Endodermal cell (in vitro differentiated cells): ENCODE measurements at regions not wholly inside any gene's neighbourhood (a gene's known extent, or its start where the extent isn't known, plus 50 kb on each side); places are given as distances from the start of the nearest gene placed in this dataset.
"Not testable (repeated sequence)": the region's sequence is repeated elsewhere in the genome, so short reads cannot be mapped to it uniquely, and the experiment has no call there.

Experiments
- DNase-seq: peaks from one replicate; pipeline ENCODE4 v3.0.0-alpha.2; 2017
- H3K27ac ChIP-seq: 2 replicates; pipeline ENCODE4 v1.5.1; 2013; ENCODE audit warnings: mild to moderate bottlenecking, low read depth, low read length, moderate library complexity
- H3K27me3 ChIP-seq: 2 replicates; pipeline ENCODE4 v1.6.1; 2013; ENCODE audit warnings: mild to moderate bottlenecking, low read length, moderate library complexity; ENCODE audit not compliant: insufficient read depth, control insufficient read depth, poor library complexity, severe bottlenecking
- H3K36me3 ChIP-seq: 2 replicates; pipeline ENCODE4 v1.7.0; 2013; ENCODE audit warnings: mild to moderate bottlenecking, low read length, moderate library complexity; ENCODE audit not compliant: control insufficient read depth, insufficient read depth
- H3K4me1 ChIP-seq: one replicate; pipeline ENCODE4 v1.7.0; 2013; ENCODE audit warnings: low read length; ENCODE audit not compliant: control insufficient read depth, insufficient read depth
- H3K4me3 ChIP-seq: 2 replicates; pipeline ENCODE4 v1.5.1; 2013; ENCODE audit warnings: mild to moderate bottlenecking, low read length, moderate library complexity
- H3K9ac ChIP-seq: 2 replicates; pipeline ENCODE4 v1.6.1; 2013; ENCODE audit warnings: mild to moderate bottlenecking, low read length, moderate library complexity; ENCODE audit not compliant: poor library complexity, severe bottlenecking; ENCODE audit errors: extremely low read depth
- H3K9me3 ChIP-seq: 2 replicates; pipeline ENCODE4 v1.6.1; 2013; ENCODE audit warnings: mild to moderate bottlenecking, low read length, moderate library complexity; ENCODE audit not compliant: control insufficient read depth
- H3K27ac Mint-ChIP-seq: 2 replicates; pipeline ENCODE4 v1.8.0; 2020; ENCODE audit warnings: mixed read lengths
- H3K27me3 Mint-ChIP-seq: 2 replicates; pipeline ENCODE4 v1.8.0; 2021; ENCODE audit warnings: mild to moderate bottlenecking, mixed read lengths; ENCODE audit not compliant: insufficient read depth
- H3K36me3 Mint-ChIP-seq: 2 replicates; pipeline ENCODE4 v1.8.0; 2020; ENCODE audit warnings: low read depth, mixed read lengths
- H3K4me1 Mint-ChIP-seq: 2 replicates; pipeline ENCODE4 v1.8.0; 2020; ENCODE audit warnings: mixed read lengths
- H3K4me3 Mint-ChIP-seq: 2 replicates; pipeline ENCODE4 v1.8.0; 2020; ENCODE audit warnings: mild to moderate bottlenecking, moderate library complexity, mixed read lengths
- H3K9me3 Mint-ChIP-seq: 2 replicates; pipeline ENCODE4 v1.8.0; 2020; ENCODE audit warnings: mild to moderate bottlenecking, mixed read lengths
- CTCF ChIP-seq: fragments of 200-600 bp; sonication (generic); conservative IDR thresholded peaks from 2 replicates; pipeline ENCODE4 v1.5.0; 2021; ENCODE audit warnings: antibody characterized with exemption, mild to moderate bottlenecking
- WGBS, 2 experiments: methylation state at CpG; one replicate each; pipeline versions ENCODE4 v1.1.5 to v1.1.7; 2013; ENCODE audit warnings: missing lambda C conversion rate in 2 of 2, mixed read lengths in 1 of 2; ENCODE audit not compliant: insufficient coverage in 1 of 2, insufficient read length in 1 of 2; 5-methylcytosine and 5-hydroxymethylcytosine counted together

GRCh38 chr5:92017776-92018175, 634.7 kb upstream of the ARRDC3 start:
- no peak overlapping the region for H3K4me3 Mint-ChIP-seq
- no peak overlapping the region for H3K27ac ChIP-seq
- no peaks in the 10 kb centered on the region for H3K36me3 ChIP-seq
- H3K4me3 ChIP-seq, result no peak overlapping the region
- DNase-seq, result no peak
- H3K4me1 Mint-ChIP-seq, result no peaks in the 10 kb centered on the region
- peaks cover 3% of the 10 kb centered on the region for H3K9me3 Mint-ChIP-seq
- H3K27me3 Mint-ChIP-seq, result no peaks in the 10 kb centered on the region
- no peak overlapping the region for H3K9ac ChIP-seq
- no peak overlapping the region for H3K27ac Mint-ChIP-seq
- H3K27me3 ChIP-seq, result no peaks in the 10 kb centered on the region
- no peaks in the 10 kb centered on the region for H3K36me3 Mint-ChIP-seq
- no peaks in the 10 kb centered on the region for H3K9me3 ChIP-seq
- no peak for TF ChIP-seq CTCF
- H3K4me1 ChIP-seq, result no peaks in the 10 kb centered on the region

GRCh38 chr5:92011845-92012244, 628.7 kb upstream of the ARRDC3 start:
- H3K36me3 Mint-ChIP-seq, H3K4me1 ChIP-seq, H3K36me3 ChIP-seq, H3K4me3 ChIP-seq, H3K9me3 ChIP-seq, H3K27me3 Mint-ChIP-seq, H3K27ac Mint-ChIP-seq, H3K9ac ChIP-seq, H3K27me3 ChIP-seq, H3K4me3 Mint-ChIP-seq, H3K27ac ChIP-seq, DNase-seq, H3K4me1 Mint-ChIP-seq: not testable (repeated sequence)
- H3K9me3 Mint-ChIP-seq, result peaks cover 16% of the 10 kb centered on the region
- WGBS, 2 experiments, result 83 to 90% methylated on average over 1 of the region's 1 CpG

- Mint-ChIP-seq H3K4me3 (no peak overlapping the region), H3K9me3 (no peaks in the 10 kb centered on the region), H3K36me3 (no peaks in the 10 kb centered on the region), H3K27ac (no peak overlapping the region), H3K27me3 (no peaks in the 10 kb centered on the region), H3K4me1 (peaks cover 3% of the 10 kb centered on the region)
- H3K27ac ChIP-seq, result no peak overlapping the region
- no peaks in the 10 kb centered on the region for H3K4me1 ChIP-seq
- 92 to 100% methylated on average over 2 to 5 of the region's 5 CpGs for WGBS, 2 experiments
- no peak overlapping the region for H3K9ac ChIP-seq
- no peaks in the 10 kb centered on the region for H3K27me3 ChIP-seq
- no peak for TF ChIP-seq CTCF
- H3K36me3 ChIP-seq, result no peaks in the 10 kb centered on the region
- no peak for DNase-seq
- no peak overlapping the region for H3K4me3 ChIP-seq
- no peaks in the 10 kb centered on the region for H3K9me3 ChIP-seq
Measured at GRCh38 chr5:92003806-92004205, 620.7 kb upstream of the ARRDC3 start.

GRCh38 chr5:92002721-92003274, 619.7 kb upstream of the ARRDC3 start:
- no peaks in the 10 kb centered on the region for H3K27me3 Mint-ChIP-seq
- no peak for DNase-seq
- Histone ChIP-seq H3K9me3 (no peaks in the 10 kb centered on the region), H3K27me3 (no peaks in the 10 kb centered on the region), H3K27ac (no peak overlapping the region), H3K4me3 (no peak overlapping the region), H3K9ac (no peak overlapping the region), H3K36me3 (no peaks in the 10 kb centered on the region), H3K4me1 (no peaks in the 10 kb centered on the region)
- peaks cover 3% of the 10 kb centered on the region for H3K4me1 Mint-ChIP-seq
- H3K27ac Mint-ChIP-seq, result no peak overlapping the region
- no peak for TF ChIP-seq CTCF
- H3K4me3 Mint-ChIP-seq, result no peak overlapping the region
- WGBS, 2 experiments, result 86 to 95% methylated on average over 1 to 4 of the region's 4 CpGs
- no peaks in the 10 kb centered on the region for H3K36me3 Mint-ChIP-seq
- no peaks in the 10 kb centered on the region for H3K9me3 Mint-ChIP-seq
